ENCODE measurements at regions not wholly inside any gene's neighbourhood (a gene's known extent, or its start where the extent isn't known, plus 50 kb on each side); places are given as distances from the start of the nearest gene placed in this dataset.
"Not testable (repeated sequence)": the region's sequence is repeated elsewhere in the genome, so short reads cannot be mapped to it uniquely, and the experiment has no call there.

GRCh38 chr6:815348-815738, 122.4 kb upstream of the EXOC2 start:
- no peak overlapping the region for H3K27ac ChIP-seq
- no peak overlapping the region for H3K4me3 ChIP-seq

- no peak overlapping the region for H3K4me3 ChIP-seq
- no peak overlapping the region for H3K27ac ChIP-seq
Measured at GRCh38 chr6:814378-815347, 121.7 kb upstream of the EXOC2 start.

DNA sequence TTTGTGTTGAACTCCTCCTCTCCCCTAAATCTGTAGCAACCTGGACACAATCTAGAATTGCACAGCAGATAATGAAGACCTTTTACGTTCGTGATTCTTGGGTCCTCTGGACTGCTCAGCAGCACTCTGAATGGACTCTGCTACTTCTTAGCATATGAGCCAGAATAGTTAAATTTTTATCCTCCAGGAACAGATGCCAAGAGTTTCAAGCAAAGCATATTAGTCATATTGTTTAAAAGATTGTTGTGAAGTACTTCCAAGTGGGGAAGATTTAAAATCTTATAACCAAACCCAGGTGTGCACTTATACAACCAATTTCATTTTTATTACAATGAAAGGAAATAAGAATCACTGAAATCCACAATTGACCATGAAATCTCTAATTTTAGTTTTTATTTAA, 118.9 kb upstream of the EXOC2 start:
- no peak overlapping the region for H3K4me3 ChIP-seq
- H3K27ac ChIP-seq: peak overlapping the region in 2 of 21 experiments; percentile 1 to 7

GRCh38 chr6:811191-811590, 118.3 kb upstream of the EXOC2 start:
- Histone ChIP-seq H3K27ac (peak overlapping the region in 2 of 21 experiments; percentile 1 to 7), H3K4me3 (no peak overlapping the region)

DNA sequence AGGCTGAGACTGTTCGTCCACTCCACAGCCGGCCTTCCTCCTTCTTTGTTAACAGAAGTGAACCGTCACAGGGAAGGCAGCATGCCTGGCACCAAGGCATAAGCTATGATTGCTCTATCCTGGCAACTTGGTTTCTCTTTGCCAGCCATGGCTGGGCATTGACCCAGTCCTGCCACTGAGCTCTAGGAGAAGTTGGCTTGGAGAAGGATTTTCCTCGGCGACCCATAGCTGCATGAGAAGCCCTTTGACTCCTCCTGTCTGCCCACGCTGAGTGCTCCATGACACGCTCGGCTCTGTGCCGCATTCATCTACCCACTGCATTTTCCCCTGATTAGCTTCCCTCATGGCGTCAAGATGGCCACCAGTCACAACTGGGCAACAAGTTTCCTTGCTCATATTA, 111.8 kb upstream of the EXOC2 start:
- Histone ChIP-seq H3K4me3 (no peak overlapping the region), H3K27ac (no peak overlapping the region)

GRCh38 chr6:804317-804716, 111.4 kb upstream of the EXOC2 start:
- no peak overlapping the region for H3K27ac ChIP-seq
- no peak overlapping the region for H3K4me3 ChIP-seq

GRCh38 chr6:803191-803977, 110.4 kb upstream of the EXOC2 start:
- no peak overlapping the region for H3K4me3 ChIP-seq
- no peak overlapping the region for H3K27ac ChIP-seq

- Histone ChIP-seq H3K4me3 (no peak overlapping the region), H3K27ac (no peak overlapping the region)
Measured at GRCh38 chr6:802701-803100, 109.8 kb upstream of the EXOC2 start.

- not testable (repeated sequence) for H3K4me3 ChIP-seq, H3K27ac ChIP-seq
Measured at GRCh38 chr6:802223-802622, 109.3 kb upstream of the EXOC2 start.

- no peak overlapping the region for H3K27ac ChIP-seq
- H3K4me3 ChIP-seq: no peak overlapping the region
Measured at GRCh38 chr6:799769-800168, 106.8 kb upstream of the EXOC2 start.

DNA sequence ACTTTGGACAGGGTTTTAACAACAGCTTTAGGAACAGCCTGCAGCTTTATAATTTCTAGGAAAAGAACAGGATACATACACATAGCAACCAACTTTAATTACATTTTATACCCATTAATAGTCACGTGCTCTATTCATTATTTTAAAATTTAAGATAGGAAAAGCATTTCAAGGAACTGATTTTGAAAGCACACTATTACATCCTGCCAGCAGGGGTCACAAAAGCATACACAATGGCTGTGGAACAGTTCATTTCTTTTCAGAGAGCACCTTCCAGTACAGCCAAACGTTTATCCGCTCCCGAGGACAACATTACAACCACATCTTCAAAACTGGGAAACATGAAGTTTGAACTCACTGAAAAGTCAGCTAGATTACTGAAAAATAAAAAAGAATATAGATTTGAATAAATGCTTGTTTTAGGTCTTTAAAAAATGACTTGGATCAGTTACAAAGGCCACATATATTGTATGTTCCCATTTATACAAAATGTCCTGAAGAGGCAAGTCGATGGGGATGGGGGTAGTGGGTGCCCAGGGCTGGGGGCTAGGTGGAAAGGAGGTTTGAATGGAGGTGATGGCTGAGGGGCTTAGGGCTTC, 104.6 kb upstream of the EXOC2 start:
- Histone ChIP-seq H3K4me3 (no peak overlapping the region), H3K27ac (no peak overlapping the region)

DNA sequence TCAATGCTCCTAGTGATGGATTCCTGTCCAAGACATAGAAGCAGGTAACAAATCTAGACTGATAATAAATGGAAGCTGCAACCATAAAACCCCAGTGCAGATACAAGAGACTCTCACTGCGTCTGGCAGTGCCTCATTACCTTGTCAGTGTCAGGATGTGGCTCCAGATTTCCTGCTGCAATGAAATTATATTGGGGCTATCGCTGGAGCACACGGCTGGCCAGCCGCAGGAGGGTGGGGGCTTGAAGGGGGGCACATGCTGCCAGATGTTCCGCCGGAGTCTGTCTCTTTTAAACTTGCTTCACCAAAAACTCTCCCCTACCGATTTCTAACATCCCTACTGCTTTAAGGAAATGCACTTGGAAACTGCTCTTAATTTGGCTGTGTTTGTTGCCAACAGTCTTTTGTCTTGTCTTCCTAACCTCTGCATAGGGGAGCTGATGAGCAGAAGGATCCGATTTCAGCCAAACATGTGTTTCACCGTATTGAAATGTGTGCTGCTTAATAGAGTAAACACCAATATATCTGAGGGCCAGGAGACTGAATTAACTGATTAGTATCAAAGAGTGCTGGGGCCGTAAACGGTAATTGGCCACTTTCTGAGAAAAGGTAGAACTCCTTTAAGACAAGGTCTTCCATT, 102.2 kb upstream of the EXOC2 start:
- Histone ChIP-seq H3K4me3 (no peak overlapping the region), H3K27ac (no peak overlapping the region)

- Histone ChIP-seq H3K4me3 (no peak overlapping the region), H3K27ac (no peak overlapping the region)
Measured at GRCh38 chr6:793261-793660, 100.3 kb upstream of the EXOC2 start.

- H3K27ac ChIP-seq: no peak overlapping the region
- H3K4me3 ChIP-seq: no peak overlapping the region
Measured at GRCh38 chr6:792662-793061, 99.7 kb upstream of the EXOC2 start.

DNA sequence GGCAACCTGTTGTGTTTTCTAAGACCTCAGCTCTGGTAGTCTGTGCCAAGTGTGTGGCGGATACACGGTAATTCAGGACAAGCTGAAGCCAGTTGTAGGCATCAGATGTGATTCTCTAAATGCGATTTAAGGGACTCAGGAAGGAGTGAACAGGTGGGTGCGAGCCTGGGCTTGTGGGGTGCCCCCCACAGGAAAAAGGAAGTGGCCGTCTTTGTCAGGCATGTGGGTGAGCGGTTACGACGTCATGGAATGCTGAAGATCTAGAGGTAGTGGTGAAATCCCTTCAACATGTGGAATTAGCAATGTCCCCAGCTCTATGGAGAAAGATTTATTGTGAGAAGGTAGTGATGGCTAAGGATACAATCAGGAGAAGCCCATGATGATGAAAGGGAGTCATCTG, 95.1 kb upstream of the EXOC2 start:
- Histone ChIP-seq H3K27ac (no peak overlapping the region), H3K4me3 (no peak overlapping the region)

DNA sequence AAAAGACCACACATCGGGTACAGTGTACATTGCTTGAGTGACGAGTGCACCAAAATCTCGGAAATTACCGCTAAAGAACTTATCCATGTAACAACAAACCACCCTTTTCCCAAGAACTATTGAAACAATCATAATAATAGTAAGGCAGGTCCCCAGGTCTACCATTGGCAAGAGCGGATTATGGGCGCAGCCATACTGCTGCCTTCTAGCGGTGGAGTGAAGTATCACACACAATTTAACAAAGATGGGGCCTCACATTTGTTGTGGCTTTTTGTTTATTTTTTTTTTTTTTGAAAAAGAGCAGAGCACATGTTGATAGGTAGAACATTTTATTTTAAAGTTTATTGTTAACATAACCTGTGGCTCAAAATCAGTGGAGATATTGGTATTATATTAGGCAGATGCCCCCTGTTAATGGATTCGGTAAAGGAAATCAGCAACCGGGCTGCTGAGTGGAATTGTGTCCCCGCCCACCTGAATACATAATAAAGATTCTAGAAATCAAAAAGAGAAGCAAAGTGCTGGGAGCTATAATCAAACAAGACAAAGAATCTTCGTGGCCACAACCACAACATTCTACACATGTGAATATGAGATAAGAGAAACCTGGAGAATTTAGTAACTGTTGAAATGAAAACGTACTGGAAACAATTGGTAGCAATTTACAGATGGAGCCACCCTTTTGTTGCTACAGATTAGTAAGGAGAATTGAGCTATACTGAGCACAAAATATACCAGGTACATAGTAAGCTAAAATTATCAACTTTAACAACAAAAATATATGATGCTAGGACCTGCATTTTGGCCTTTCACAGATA, 94.2 kb upstream of the EXOC2 start:
- Histone ChIP-seq H3K27ac (no peak overlapping the region), H3K4me3 (no peak overlapping the region)

GRCh38 chr6:783966-784735, 91.2 kb upstream of the EXOC2 start:
- Histone ChIP-seq H3K27ac (no peak overlapping the region), H3K4me3 (no peak overlapping the region)

GRCh38 chr6:782141-782540, 89.2 kb upstream of the EXOC2 start:
- H3K4me3 ChIP-seq: no peak overlapping the region
- H3K27ac ChIP-seq: no peak overlapping the region

All from skin epidermis (tissue), 12 donors.